CD4-positive, alpha-beta T cell (primary cell): ENCODE measurements at regions not wholly inside any gene's neighbourhood (a gene's known extent, or its start where the extent isn't known, plus 50 kb on each side); places are given as distances from the start of the nearest gene placed in this dataset.

Source experiments
- ATAC-seq: fragments of 200-7000 bp; cut with Tn5 transposase; one replicate; pipeline ENCODE4 v1.10.0; 2022; ENCODE audit warnings: mild to moderate bottlenecking; ENCODE audit not compliant: poor library complexity
- CTCF ChIA-PET: fragments of 350-600 bp; sonication (Branson Sonifier 250); formaldehyde crosslinking; loops from one replicate; lab custom pipeline; 2021; ENCODE audit warnings: antibody characterized with exemption, inconsistent platforms; lab: Charles Lee
- POLR2A ChIA-PET: fragments of 350-600 bp; sonication (Branson Sonifier 250); formaldehyde crosslinking; loops from one replicate; lab custom pipeline; 2021; ENCODE audit warnings: antibody characterized with exemption, inconsistent platforms; lab: Charles Lee
- DNase-seq, 14 experiments: peaks; one replicate each; pipeline ENCODE4 v3.0.0-alpha.2; 2013 to 2020; ENCODE audit warnings: mixed read lengths in 2 of 14
- H3K27ac ChIP-seq, 2 donors: one replicate each; pipeline versions ENCODE4 v1.5.1 to v1.7.0; 2013; ENCODE audit warnings: low read length in 2 of 2, low read depth in 1 of 2, mild to moderate bottlenecking in 1 of 2
- H3K27me3 ChIP-seq, 2 experiments: 1 replicate in 1 of 2; 2 replicates in 1 of 2; pipeline versions ENCODE4 v1.6.1 to v1.7.0; 2013; ENCODE audit warnings: low read length in 2 of 2, control low read depth in 1 of 2, mild to moderate bottlenecking in 1 of 2, moderate library complexity in 1 of 2; ENCODE audit not compliant: insufficient read depth in 2 of 2, control insufficient read depth in 1 of 2
- H3K36me3 ChIP-seq: one replicate; pipeline ENCODE4 v1.6.1; 2013; ENCODE audit warnings: low read length, control low read depth; ENCODE audit not compliant: insufficient read depth
- H3K4me1 ChIP-seq: one replicate; pipeline ENCODE4 v1.6.1; 2013; ENCODE audit warnings: low read length, control low read depth; ENCODE audit not compliant: insufficient read depth
- H3K4me3 ChIP-seq: one replicate; pipeline ENCODE4 v1.5.1; 2013; ENCODE audit warnings: mild to moderate bottlenecking, low read length, moderate library complexity
- H3K9me3 ChIP-seq, 2 experiments: 1 replicate in 1 of 2; 2 replicates in 1 of 2; pipeline versions ENCODE4 v1.6.1 to v1.7.0; 2013; ENCODE audit warnings: low read length in 2 of 2, mild to moderate bottlenecking in 2 of 2, control low read depth in 1 of 2, moderate library complexity in 1 of 2; ENCODE audit not compliant: control insufficient read depth in 1 of 2, insufficient read depth in 1 of 2
- H3K27ac Mint-ChIP-seq: one replicate; pipeline ENCODE4 v1.8.0; 2020; ENCODE audit warnings: mixed read lengths
- H3K27me3 Mint-ChIP-seq: one replicate; pipeline ENCODE4 v1.8.0; 2021; ENCODE audit warnings: mixed read lengths
- H3K36me3 Mint-ChIP-seq: one replicate; pipeline ENCODE4 v1.8.0; 2021; ENCODE audit warnings: low read depth, mixed read lengths
- H3K4me1 Mint-ChIP-seq: one replicate; pipeline ENCODE4 v1.8.0; 2021; ENCODE audit warnings: low read depth, mixed read lengths
- H3K4me3 Mint-ChIP-seq: one replicate; pipeline ENCODE4 v1.8.0; 2020; ENCODE audit warnings: mild to moderate bottlenecking, mixed read lengths
- H3K9me3 Mint-ChIP-seq: one replicate; pipeline ENCODE4 v1.8.0; 2020; ENCODE audit warnings: mixed read lengths
- CTCF ChIP-seq: fragments of 200-600 bp; IDR thresholded peaks from one replicate; pipeline ENCODE4 v1.8.0; 2022; ENCODE audit warnings: antibody characterized with exemption, mild to moderate bottlenecking
- intact Hi-C, 2 experiments: fragments of 100-400 bp; cut with DNase I in 1 of 2; cut with micrococcal nuclease in 1 of 2; formaldehyde crosslinking; loops; one replicate each; pipeline versions ENCODE4 v1.15.1 to v1.9.0; 2023 to 2025; cut with DNase I, micrococcal nuclease

GRCh38 chr22:48103126-48103875, 1340.9 kb downstream of the TBC1D22A start:
- Mint-ChIP-seq H3K36me3 (no peaks in the 10 kb centered on the region), H3K27me3 (peaks cover 5% of the 10 kb centered on the region), H3K9me3 (peaks cover under 1% of the 10 kb centered on the region), H3K27ac (no peak overlapping the region), H3K4me1 (peaks cover 16% of the 10 kb centered on the region), H3K4me3 (no peak overlapping the region)
- no peak for DNase-seq
- Histone ChIP-seq H3K4me3 (no peak overlapping the region), H3K36me3 (no peaks in the 10 kb centered on the region), H3K4me1 (peaks cover 19% of the 10 kb centered on the region), H3K9me3 (peaks cover 0 to 8% of the 10 kb centered on the region in 2 experiments), H3K27me3 (no peaks in the 10 kb centered on the region), H3K27ac (no peak overlapping the region)
- ChIA-PET CTCF (interaction anchor here (0.8 kb wide), 1 partner anchor 10 kb away, joined by 3 read pairs; no protein-coding TSS in a partner anchor), POLR2A (no interaction called here)
- intact Hi-C loops: no loop called here
- no peak for TF ChIP-seq CTCF
- ATAC-seq: no peak

DNA sequence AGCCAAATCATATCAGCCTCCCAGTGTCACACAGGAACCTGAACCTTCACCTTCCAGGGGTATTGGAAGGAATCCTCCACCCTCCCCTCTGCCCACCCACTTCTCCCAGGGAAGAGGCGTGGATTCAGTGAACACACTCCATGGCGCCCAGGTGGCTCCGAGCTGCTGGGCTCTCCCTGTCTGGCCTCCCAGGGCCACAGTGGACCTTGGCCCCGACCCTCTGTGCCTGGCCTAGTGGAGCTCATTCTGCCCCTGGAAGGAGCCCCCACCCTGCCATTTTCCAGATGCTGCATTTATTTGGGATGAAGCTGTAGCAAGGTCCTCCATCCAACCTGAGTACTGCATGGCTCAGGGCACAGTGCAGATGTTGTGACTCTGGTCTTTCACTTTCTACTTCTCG, 1340.1 kb downstream of the TBC1D22A start:
- intact Hi-C loops: no loop called here
- Histone ChIP-seq H3K9me3 (peaks cover 0 to 10% of the 10 kb centered on the region in 2 experiments), H3K27me3 (no peaks in the 10 kb centered on the region), H3K36me3 (no peaks in the 10 kb centered on the region), H3K27ac (no peak overlapping the region), H3K4me1 (peaks cover 23% of the 10 kb centered on the region), H3K4me3 (no peak overlapping the region)
- no peak for TF ChIP-seq CTCF
- peaks cover 22% of the 10 kb centered on the region for H3K4me1 Mint-ChIP-seq
- no peak overlapping the region for H3K27ac Mint-ChIP-seq
- DNase-seq (no peak), ATAC-seq (no peak)
- peaks cover 5% of the 10 kb centered on the region for H3K27me3 Mint-ChIP-seq
- H3K9me3 Mint-ChIP-seq: no peaks in the 10 kb centered on the region
- POLR2A ChIA-PET: no interaction called here
- no peak overlapping the region for H3K4me3 Mint-ChIP-seq
- no peaks in the 10 kb centered on the region for H3K36me3 Mint-ChIP-seq
- CTCF ChIA-PET: no interaction called here

DNA sequence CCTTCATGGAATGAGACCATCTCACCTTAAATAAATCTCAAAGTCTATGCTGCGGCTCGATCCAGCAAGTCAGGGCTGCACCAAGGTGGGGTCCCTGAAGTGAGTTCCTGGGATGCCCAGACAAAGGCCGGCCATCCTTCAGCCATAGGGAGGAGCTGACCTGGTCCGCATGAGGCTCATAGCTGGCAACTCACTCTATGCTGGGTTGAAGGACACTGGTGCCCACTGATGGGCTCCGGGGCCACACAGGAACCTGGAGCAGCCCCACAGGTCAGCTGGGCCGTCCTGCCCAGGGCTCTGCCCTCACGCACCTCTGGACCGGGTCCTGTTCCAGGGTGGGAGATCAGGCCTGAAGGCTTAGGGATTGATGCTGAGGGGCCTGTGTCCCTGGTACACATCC, 1339.3 kb downstream of the TBC1D22A start:
- Mint-ChIP-seq H3K4me3 (no peak overlapping the region), H3K9me3 (no peaks in the 10 kb centered on the region), H3K4me1 (peaks cover 22% of the 10 kb centered on the region), H3K27ac (no peak overlapping the region), H3K27me3 (no peaks in the 10 kb centered on the region), H3K36me3 (no peaks in the 10 kb centered on the region)
- no peak for TF ChIP-seq CTCF
- H3K36me3 ChIP-seq: no peaks in the 10 kb centered on the region
- H3K4me1 ChIP-seq: peaks cover 32% of the 10 kb centered on the region
- CTCF ChIA-PET: no interaction called here
- POLR2A ChIA-PET: no interaction called here
- H3K9me3 ChIP-seq: peaks cover 0 to 18% of the 10 kb centered on the region in 2 experiments
- H3K27me3 ChIP-seq: no peaks in the 10 kb centered on the region
- no peak overlapping the region for H3K4me3 ChIP-seq
- intact Hi-C loops: no loop called here
- ATAC-seq (no peak), DNase-seq (no peak)
- H3K27ac ChIP-seq: no peak overlapping the region
